Ishikawa (cell line): ENCODE measurements at regions not wholly inside any gene's neighbourhood (a gene's known extent, or its start where the extent isn't known, plus 50 kb on each side); places are given as distances from the start of the nearest gene placed in this dataset.

ENCODE experiments used
- CEBPB ChIP-seq: IDR thresholded peaks from 2 replicates; pipeline ENCODE4 v1.6.1; 2012
- FOXM1 ChIP-seq: IDR thresholded peaks from 2 replicates; pipeline ENCODE4 v1.6.1; 2012; ENCODE audit warnings: low read depth, borderline replicate concordance
- RAD21 ChIP-seq: IDR thresholded peaks from 2 replicates; pipeline ENCODE4 v1.6.1; 2012; ENCODE audit warnings: low read depth
- TAF1 ChIP-seq: IDR thresholded peaks from 2 replicates; pipeline ENCODE4 v1.6.1; 2012; ENCODE audit warnings: low read depth, mild to moderate bottlenecking
- TEAD4 ChIP-seq: IDR thresholded peaks from 2 replicates; pipeline ENCODE4 v1.6.1; 2012
- YY1 ChIP-seq: IDR thresholded peaks from 2 replicates; pipeline ENCODE4 v1.6.1; 2012; ENCODE audit warnings: low read depth
- TF ChIP-seq, protein P1 (sequence below): IDR thresholded peaks from 2 replicates; pipeline ENCODE4 v1.6.1; 2012
- TF ChIP-seq, protein P2 (sequence below): IDR thresholded peaks from 2 replicates; pipeline ENCODE4 v1.6.1; 2012; ENCODE audit warnings: low read depth, mild to moderate bottlenecking

DNA sequence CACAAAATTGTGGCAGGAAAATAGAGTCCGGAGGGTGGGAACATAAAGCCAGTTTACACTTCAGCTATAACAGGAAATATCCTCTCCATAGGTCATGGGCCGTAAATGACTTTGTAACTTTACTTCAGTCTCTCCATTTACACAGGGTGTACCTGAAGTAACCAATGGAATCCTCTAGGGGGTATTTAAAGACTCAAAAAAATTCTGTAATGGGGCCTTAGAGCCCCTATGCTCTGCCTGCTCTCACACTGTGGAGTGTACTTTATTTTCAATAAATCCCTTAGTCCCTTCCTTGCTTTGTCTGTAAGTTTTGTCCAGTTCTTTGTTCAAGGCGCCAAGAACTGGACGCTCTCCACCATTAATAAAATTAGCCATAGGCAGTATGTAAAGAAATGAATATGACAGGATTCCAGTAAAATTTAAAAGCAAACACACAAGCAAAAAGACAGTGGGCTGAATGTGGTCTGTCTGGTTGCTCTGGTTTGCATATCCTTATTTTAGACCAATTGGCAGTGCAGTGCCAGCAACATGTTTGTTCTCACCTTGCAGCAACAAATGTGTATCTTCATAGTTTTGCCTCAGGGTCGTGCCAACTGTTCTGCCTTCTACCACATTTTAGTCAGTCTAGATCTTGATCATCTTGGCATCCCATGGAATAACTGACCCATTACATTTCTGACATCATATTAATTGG lies 801.5 kb upstream of the SPRY2 start:
- no peak for TF ChIP-seq TAF1
- no peak for TF ChIP-seq YY1
- TF ChIP-seq TEAD4, result no peak
- TF ChIP-seq, protein P1, sequence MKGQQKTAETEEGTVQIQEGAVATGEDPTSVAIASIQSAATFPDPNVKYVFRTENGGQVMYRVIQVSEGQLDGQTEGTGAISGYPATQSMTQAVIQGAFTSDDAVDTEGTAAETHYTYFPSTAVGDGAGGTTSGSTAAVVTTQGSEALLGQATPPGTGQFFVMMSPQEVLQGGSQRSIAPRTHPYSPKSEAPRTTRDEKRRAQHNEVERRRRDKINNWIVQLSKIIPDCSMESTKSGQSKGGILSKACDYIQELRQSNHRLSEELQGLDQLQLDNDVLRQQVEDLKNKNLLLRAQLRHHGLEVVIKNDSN, result no peak
- TF ChIP-seq CEBPB, result no peak
- no peak for TF ChIP-seq RAD21
- TF ChIP-seq, protein P2, sequence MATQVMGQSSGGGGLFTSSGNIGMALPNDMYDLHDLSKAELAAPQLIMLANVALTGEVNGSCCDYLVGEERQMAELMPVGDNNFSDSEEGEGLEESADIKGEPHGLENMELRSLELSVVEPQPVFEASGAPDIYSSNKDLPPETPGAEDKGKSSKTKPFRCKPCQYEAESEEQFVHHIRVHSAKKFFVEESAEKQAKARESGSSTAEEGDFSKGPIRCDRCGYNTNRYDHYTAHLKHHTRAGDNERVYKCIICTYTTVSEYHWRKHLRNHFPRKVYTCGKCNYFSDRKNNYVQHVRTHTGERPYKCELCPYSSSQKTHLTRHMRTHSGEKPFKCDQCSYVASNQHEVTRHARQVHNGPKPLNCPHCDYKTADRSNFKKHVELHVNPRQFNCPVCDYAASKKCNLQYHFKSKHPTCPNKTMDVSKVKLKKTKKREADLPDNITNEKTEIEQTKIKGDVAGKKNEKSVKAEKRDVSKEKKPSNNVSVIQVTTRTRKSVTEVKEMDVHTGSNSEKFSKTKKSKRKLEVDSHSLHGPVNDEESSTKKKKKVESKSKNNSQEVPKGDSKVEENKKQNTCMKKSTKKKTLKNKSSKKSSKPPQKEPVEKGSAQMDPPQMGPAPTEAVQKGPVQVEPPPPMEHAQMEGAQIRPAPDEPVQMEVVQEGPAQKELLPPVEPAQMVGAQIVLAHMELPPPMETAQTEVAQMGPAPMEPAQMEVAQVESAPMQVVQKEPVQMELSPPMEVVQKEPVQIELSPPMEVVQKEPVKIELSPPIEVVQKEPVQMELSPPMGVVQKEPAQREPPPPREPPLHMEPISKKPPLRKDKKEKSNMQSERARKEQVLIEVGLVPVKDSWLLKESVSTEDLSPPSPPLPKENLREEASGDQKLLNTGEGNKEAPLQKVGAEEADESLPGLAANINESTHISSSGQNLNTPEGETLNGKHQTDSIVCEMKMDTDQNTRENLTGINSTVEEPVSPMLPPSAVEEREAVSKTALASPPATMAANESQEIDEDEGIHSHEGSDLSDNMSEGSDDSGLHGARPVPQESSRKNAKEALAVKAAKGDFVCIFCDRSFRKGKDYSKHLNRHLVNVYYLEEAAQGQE, result no peak
- no peak for TF ChIP-seq FOXM1
